Lung (tissue), 11 donors: ENCODE measurements at regions not wholly inside any gene's neighbourhood (a gene's known extent, or its start where the extent isn't known, plus 50 kb on each side); places are given as distances from the start of the nearest gene placed in this dataset.

Source experiments
- ATAC-seq: fragments of 200-7000 bp; cut with Tn5 transposase; one replicate; pipeline ENCODE4 v1.9.1; 2020; ENCODE audit warnings: moderate number of reproducible peaks; ENCODE audit not compliant: insufficient read depth, low FRiP score
- DNase-seq, 3 donors: peaks; one replicate each; pipeline ENCODE4 v3.0.0-alpha.2; 2013 to 2017
- H3K27ac ChIP-seq, 2 donors: one replicate each; pipeline ENCODE4 v1.5.1; 2013; ENCODE audit warnings: mild to moderate bottlenecking in 2 of 2, moderate library complexity in 2 of 2, control low read depth in 1 of 2, inconsistent platforms in 1 of 2, low read depth in 1 of 2, low read length in 1 of 2
- H3K27me3 ChIP-seq, 3 donors: one replicate each; pipeline ENCODE4 v1.5.1; 2013; ENCODE audit warnings: low read length in 2 of 3; ENCODE audit not compliant: control insufficient read depth in 3 of 3, insufficient read depth in 3 of 3
- H3K36me3 ChIP-seq, 4 donors: one replicate each; pipeline ENCODE4 v1.5.1; 2013; ENCODE audit warnings: low read length in 4 of 4, mild to moderate bottlenecking in 1 of 4, moderate library complexity in 1 of 4; ENCODE audit not compliant: control insufficient read depth in 4 of 4, insufficient read depth in 4 of 4
- H3K4me1 ChIP-seq, 5 donors: one replicate each; pipeline ENCODE4 v1.5.1; 2013; ENCODE audit warnings: low read length in 5 of 5, mild to moderate bottlenecking in 2 of 5, moderate library complexity in 1 of 5; ENCODE audit not compliant: control insufficient read depth in 5 of 5, insufficient read depth in 5 of 5
- H3K4me3 ChIP-seq: one replicate; pipeline ENCODE4 v1.5.1; 2013; ENCODE audit warnings: mild to moderate bottlenecking, control low read depth, moderate library complexity
- H3K9ac ChIP-seq, 2 donors: one replicate each; pipeline ENCODE4 v1.5.1; 2013; ENCODE audit warnings: low read length in 2 of 2, control low read depth in 1 of 2; ENCODE audit not compliant: insufficient read depth in 1 of 2
- H3K9me3 ChIP-seq, 4 donors: one replicate each; pipeline ENCODE4 v1.5.1; 2013; ENCODE audit warnings: low read length in 3 of 4, mild to moderate bottlenecking in 1 of 4, moderate library complexity in 1 of 4; ENCODE audit not compliant: control insufficient read depth in 4 of 4, insufficient read depth in 3 of 4
- WGBS, 2 donors: extraction: QIAGEN DNeasy Blood & Tissue Kit; methylation state at CpG; one replicate each; pipeline ENCODE4 v1.1.7; 2013; 5-methylcytosine and 5-hydroxymethylcytosine counted together
- TF ChIP-seq, protein P1 (sequence below): IDR thresholded peaks from 2 replicates; pipeline ENCODE4 v1.5.1; 2012; ENCODE audit warnings: mild to moderate bottlenecking; ENCODE audit errors: control extremely low read depth, extremely low read depth
- donor health status: control.
- donor health status: control.
- donor health status: Bipolar disorder and iron deficiency.
- donor health status: healthy.
- donor health status: DM: yes; HTN: yes; CAD: no.

DNA sequence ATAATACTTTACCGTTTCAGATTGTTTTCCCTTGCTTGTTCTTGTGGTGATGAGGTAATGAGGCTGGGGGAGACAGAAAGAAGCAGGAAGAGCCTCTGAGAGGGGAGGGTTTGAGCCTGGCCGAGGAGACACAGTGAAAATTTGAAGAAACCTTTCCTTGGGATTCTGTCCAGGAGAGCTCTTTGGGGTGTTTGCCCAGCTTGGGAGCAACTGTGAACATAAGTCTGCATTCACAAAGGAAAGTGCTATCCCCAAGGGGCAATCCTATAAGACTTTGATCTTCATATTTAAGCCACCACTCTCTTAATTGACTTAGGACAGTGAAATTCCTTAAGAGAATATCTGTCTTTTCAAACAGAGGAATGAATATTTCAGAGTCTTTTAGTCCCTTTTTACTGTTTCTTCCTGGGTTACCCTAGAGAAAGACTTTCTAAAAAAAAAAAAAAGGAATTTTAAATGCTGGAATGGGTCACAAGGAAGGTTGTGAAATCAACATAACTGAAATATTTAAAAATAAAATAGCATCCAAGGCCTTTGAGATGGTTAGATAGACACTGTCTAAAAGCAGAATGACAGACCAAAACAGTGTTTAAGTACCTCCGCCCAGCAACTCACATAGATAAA lies 52.5 kb upstream of the STAM2 start:
- H3K36me3 ChIP-seq: no peaks in the 10 kb centered on the region
- H3K4me1 ChIP-seq: peaks cover 0 to 44% (median 8%) of the 10 kb centered on the region in 5 donors
- 57 to 68% methylated on average over 3 of the region's 3 CpGs for WGBS, 2 donors
- no peaks in the 10 kb centered on the region for H3K9me3 ChIP-seq
- ATAC-seq: no peak
- DNase-seq: peak; percentile 16 to 67 (median 62)
- peak overlapping the region in 1 of 2 donors; percentile 50 for H3K9ac ChIP-seq
- no peak overlapping the region for H3K4me3 ChIP-seq
- no peaks in the 10 kb centered on the region for H3K27me3 ChIP-seq
- TF ChIP-seq, protein P1, sequence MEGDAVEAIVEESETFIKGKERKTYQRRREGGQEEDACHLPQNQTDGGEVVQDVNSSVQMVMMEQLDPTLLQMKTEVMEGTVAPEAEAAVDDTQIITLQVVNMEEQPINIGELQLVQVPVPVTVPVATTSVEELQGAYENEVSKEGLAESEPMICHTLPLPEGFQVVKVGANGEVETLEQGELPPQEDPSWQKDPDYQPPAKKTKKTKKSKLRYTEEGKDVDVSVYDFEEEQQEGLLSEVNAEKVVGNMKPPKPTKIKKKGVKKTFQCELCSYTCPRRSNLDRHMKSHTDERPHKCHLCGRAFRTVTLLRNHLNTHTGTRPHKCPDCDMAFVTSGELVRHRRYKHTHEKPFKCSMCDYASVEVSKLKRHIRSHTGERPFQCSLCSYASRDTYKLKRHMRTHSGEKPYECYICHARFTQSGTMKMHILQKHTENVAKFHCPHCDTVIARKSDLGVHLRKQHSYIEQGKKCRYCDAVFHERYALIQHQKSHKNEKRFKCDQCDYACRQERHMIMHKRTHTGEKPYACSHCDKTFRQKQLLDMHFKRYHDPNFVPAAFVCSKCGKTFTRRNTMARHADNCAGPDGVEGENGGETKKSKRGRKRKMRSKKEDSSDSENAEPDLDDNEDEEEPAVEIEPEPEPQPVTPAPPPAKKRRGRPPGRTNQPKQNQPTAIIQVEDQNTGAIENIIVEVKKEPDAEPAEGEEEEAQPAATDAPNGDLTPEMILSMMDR: no peak
- peak overlapping the region in 1 of 2 donors; percentile 47 for H3K27ac ChIP-seq

DNA sequence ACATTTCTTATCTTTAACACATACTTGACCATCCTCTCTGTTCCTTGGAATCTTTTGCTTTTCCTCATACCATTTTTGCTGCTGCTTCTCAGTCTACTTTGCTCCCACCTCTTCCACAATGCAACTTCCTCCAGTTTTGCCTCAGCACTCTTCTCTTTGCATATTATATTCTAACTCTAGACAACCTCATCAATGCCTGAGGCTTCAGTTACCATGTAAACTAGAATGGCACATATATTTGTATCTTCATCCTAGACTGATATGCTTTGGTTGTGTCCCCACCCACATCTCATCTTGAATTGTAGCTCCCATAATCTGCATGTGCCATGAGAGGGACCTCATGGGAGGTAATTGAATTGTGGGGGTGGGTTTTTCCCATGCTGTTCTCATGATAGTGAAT lies 55.9 kb upstream of the STAM2 start:
- TF ChIP-seq, protein P1: no peak
- Histone ChIP-seq H3K4me1 (peaks cover 0 to 22% (median 3%) of the 10 kb centered on the region in 5 donors), H3K4me3 (no peak overlapping the region), H3K9ac (no peak overlapping the region), H3K27ac (no peak overlapping the region), H3K9me3 (no peaks in the 10 kb centered on the region), H3K36me3 (no peaks in the 10 kb centered on the region), H3K27me3 (no peaks in the 10 kb centered on the region)
- DNase-seq (no peak), ATAC-seq (no peak)

DNA sequence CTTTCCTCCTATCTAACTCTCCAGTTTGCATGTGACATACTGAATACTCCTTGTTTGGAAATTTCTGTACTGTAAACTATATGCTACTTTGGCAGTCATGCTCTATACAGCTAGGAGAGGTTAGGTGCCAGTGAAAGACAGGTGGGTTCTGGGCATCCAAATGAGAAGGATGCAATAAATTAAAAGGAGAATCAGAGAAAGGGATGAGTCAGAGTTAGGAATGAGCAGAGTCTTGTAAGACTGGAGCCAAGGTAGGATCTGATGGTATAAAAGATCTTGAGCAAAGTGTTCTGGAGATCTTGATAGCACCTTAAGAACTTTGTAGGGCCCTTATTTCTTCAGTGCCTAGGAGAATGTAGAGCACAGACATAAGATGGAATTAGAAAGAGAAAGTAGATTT lies 58.7 kb upstream of the STAM2 start:
- H3K4me3 ChIP-seq: no peak overlapping the region
- no peaks in the 10 kb centered on the region for H3K36me3 ChIP-seq
- TF ChIP-seq, protein P1: no peak
- H3K9ac ChIP-seq: no peak overlapping the region
- peaks cover 0 to 3% (median 0%) of the 10 kb centered on the region in 5 donors for H3K4me1 ChIP-seq
- no peaks in the 10 kb centered on the region for H3K27me3 ChIP-seq
- H3K27ac ChIP-seq: no peak overlapping the region
- no peak for ATAC-seq
- no peak for DNase-seq
- H3K9me3 ChIP-seq: no peaks in the 10 kb centered on the region
